ENCODE measurements at regions not wholly inside any gene's neighbourhood (a gene's known extent, or its start where the extent isn't known, plus 50 kb on each side); places are given as distances from the start of the nearest gene placed in this dataset.
A peak's percentile ranks its signal among the peaks of the same experiment; 100 is the strongest.

DNA sequence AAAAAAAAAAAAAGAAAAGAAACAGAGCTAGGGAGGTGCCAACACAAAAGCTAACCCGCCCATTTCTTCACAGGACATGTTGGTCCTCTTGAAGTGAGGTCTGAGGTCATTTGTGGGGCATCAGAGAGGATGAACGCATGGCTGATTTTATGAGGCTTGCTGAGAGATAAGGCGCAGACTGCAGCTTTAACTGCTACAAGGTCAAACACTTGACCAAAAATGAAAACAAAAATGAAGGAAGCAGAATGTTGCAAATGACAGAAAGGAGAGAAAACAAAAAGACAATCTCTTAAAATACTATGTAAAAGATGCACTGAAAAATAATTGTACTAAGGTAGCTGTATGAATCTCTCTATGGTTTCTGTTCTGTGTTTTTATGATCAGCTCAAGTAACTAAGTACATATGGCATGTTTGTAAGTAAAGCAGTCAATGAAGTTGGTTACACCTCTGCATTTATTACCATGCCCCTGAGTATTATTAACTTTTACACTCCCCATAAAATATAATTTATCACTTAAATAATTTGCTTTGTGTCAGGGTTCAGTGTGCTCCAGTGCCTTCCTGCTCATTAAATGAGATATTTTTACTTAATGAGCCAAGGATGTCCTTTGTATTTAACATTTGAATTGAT lies 249.1 kb upstream of the NR5A2 start:
- DNase-seq: no peak

DNA sequence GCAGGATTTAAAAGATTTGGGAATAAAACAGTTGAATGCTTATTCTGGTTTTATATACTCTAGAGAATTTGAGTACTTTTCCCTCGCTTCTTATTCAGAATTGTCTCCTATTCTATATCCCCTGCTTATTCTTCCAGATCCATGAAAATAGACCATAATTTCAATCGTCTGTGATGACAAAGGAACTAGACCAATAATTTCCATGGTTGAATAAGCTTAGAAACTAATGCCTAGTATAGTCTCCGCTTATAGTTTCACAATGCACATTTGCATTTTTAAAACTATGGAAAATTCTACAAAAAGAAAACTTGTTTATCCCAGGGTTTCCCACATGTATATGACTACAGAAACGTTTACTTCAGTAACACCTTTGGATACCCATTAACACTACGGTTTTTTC lies 247.4 kb upstream of the NR5A2 start:
- DNase-seq: no peak

DNA sequence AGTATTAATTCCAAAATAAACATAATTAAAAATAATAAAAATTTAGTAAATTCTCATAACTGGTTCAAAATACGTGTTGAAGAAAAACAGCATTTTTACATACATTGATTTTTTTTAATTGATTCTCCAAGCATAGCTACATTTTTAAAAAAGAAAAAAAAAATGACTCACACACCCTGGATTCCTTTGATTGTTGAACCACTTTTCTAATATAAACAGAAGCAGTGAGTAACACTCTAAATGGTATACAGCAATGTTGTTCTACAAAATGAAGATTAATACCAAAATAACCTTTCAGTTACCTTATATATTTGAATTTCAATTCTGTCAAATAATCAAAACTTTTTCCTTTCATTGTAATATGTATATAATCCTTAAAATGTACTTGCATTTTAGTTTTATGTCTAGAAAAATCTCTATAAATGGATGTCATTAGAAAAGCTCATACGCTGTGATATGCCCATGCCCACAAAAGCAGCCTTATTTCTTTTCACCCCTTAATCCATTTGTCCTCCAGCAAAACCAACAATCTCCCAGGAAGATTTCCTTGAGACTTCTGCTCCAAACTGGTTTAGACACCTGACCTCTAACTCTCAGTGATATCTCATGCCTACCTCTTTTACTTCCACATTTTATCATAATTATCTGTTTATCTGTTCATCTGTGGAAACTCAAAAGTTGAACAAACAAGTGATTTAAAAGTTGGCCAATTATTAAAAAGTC lies 246.4 kb upstream of the NR5A2 start:
- DNase-seq: no peak

DNA sequence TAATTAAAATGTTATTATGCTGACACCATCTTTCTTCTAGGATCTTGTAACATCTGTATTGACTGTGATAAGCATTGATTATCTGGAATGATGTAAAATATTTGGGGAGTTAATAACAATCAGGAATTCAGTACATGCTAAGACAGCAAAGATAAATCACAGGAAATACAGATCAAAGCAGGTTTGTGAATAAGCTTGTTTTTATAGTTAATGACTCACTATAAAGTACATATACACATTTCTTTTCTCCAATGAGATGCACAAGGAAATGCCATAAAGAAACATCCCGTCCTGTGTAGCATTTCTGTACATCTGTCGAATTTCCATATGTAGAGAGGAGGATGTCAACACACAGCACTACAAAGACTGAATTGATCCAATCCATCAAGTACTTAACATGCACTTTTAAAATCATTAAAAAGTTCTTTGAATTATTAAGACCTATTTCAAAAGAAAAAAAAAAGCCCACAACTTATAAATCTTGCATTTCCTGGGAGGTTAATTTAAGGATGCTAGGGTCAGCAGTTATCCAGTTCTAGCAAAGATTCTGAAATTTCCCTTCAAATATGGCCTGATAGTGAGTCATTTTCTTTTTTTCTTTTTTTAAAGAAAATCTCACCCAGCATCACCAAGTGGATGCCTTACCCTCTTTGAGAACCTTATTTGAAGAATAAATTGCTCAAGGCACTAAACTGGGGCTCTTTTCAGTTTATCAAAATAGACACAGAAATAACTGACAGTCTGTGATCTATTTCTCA lies 243.2 kb upstream of the NR5A2 start:
- DNase-seq: no peak

DNA sequence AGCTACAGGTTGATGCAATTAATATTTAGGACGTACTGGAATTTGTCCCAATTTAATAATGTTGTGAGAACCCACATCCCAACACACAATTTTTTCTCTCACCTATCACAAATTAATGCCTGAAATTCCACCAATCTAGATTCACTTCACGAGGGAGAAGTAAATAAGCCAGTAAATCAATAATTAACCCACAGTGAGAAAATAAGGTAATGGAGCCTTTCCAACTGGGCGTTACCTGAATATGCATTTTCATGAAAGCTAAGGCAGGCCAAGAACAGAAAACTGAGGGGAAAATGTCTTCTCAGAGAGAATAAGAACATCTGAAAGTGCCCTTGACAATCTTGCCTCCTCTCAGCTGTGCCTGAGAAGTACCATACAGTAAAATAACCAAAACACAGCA lies 240.8 kb upstream of the NR5A2 start:
- no peak for DNase-seq

DNA sequence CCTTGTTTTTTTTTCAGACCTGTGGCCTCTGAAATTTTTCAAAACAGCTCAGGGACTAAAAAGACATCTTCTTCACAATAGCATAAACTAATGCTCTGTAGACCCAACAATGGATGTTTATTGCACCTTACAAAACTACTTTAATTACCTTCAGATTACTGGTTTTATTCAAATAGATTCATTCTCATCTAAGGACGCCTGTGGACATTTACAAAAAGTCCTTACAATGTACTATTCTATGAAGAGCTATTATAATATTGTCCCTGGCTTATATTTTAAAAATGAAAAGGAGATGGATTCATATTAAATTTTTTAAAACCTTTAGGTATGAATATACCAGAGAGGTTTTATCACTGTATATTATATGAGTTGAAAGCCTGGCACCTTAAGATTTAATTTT lies 238.4 kb upstream of the NR5A2 start:
- peak; percentile 77 for DNase-seq

DNA sequence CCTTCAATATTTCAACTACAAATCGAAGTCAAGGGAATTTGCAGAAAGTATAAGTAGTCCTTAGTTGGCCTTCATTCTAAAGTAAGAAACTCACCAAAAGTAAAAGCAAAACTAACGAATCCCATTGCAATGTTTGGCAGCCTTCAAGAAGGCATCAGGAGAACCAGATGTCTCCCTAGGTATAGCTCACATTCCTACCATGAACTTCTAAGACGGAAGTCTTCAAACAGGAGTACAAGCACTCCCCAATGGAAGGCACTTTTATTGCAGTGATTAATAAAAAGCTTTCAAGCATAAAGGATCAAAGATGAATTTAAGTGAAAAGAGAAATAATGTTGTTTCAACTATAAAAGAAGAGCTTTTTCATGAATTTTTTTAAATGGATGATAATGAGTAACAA lies 236.0 kb upstream of the NR5A2 start:
- no peak for DNase-seq

DNA sequence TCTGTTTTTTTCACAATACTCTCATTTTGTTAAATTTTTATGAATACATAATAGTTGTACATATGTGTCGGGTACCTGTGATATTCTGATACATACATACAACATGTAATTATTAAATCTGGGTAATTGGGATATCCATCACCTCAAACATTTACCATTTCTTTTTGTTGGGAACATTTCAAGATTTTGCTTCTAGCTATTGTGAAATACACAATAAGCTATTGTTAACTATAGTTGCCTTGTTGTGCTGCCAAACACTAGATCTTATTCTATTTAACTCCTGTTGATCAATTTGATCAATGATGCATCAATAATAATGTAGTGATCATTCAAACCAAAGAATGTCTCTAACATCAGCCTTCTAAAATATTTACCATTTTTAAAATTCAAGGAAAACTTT lies 234.6 kb upstream of the NR5A2 start:
- DNase-seq: no peak

DNA sequence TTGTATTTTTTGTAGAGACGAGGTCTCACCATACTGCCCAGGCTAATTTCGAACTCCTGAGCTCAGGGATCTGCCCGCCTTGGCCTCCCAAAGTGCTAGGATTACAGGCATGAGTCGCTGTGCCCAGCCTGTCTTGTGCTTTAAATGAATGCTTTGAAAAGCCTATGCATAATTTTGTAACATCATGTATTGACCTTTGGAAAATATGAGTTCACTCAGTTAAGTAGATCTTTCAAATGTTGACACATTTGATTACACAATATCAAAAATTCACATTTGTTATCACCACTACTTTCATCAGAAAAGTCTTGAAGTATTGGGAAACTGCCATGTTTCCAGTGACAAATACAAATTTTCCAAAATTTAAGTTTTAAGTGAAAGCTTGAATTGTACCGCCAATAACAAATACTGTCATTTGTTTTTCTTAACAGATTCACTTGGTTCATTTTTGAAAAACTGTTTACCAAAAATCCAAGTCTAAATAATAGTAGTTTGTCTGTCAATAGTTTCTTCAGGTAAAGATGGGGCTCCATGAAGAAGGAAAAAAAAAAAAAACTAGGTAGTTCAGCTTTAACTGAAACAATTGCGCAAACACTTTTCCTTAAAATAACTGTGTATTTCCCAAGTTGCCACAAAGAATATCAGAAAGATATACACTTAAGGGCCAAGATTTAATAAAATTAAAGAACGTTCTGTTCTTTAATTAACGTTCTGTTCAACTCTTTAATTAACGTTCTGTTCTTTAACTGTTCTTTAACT lies 233.2 kb upstream of the NR5A2 start:
- no peak for DNase-seq

DNA sequence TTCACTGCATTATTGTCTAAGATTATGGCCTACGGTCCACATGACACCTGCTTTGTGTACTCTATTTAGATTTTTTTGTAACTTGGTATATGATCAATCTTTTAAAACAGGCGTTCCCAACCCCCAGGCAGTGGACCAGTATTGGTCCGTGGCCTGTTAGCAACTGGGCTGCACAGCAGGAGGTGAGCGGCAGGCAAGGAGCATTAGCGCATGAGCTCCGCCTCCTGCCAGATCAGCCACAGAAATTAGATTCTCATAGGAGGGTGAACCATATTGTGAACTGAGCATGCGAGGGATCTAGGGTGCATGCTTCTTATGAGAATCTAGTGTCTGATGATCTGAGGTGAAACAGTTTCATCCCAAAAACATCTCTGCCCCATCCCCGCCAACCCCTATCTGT lies 228.4 kb upstream of the NR5A2 start:
- no peak for DNase-seq

DNA sequence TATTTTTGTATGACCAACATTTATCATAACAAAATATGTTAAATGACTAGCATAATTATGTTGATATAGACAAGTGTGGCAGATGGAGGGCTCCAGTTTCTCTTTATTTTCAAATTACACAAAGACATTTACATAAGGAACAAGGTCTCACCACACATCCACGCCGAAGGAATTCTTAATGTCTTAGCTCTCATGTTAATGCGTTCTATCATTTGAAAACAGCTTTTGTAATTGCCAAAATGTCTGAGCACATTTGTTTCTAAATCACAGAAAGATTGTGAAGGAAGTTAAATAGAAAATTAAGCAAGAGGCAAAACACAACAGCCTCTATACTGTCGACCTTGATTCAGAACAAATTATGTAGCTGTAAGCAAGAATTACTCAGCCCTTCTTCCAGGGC lies 223.0 kb upstream of the NR5A2 start:
- DNase-seq: no peak

DNA sequence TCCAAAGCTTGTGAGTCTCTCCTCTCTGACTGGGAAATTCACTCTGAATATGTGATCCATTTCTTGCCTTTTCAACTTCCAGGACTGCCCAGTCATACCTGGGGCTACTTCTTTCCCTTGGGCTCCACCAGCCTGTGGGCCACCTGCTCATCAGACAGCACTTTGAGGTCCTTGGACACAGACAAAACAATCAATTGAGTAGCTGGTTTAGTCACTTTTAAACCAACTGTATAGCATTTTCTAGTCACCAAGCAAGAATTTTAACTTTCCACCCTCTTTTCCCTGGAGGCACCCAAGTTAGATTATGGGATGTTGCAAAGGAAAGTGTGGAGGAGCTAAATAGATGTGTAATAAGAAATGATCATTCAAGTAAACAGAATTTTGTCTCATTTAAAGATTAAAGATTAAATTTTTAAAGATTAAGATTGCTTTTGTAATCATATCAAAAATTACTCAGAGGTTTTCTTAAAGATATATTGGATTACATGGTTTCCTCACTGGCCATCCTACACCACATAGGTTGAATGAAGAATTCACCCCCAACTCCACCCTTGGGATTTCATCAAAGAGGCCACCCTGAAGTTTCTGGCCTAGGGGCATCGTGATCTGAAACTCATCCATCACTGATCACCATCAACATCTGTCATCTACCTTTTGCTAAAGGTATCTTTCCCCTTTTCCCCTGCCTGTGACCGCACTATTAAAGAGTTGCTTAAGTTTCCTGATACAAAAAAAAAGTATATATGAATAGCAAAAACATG lies 219.2 kb upstream of the NR5A2 start:
- DNase-seq: no peak

DNA sequence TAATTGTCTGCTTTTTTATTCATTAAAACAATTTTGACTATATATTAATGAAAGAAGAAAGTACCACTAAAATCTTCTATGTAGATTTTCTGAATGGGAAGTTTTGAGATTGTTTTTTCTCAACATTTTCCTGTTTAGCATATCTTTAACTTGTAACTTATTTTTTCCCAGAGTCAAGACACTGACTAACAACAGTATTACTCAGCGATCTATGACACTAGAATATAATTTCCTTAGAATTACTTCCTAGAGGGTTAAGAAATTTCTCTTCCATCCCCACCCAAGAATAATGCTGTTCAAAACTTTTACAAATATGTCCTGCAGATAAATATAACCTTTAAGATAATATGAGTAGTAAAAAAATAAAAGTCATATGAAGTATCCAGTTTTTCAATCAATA lies 218.2 kb upstream of the NR5A2 start:
- no peak for DNase-seq

DNA sequence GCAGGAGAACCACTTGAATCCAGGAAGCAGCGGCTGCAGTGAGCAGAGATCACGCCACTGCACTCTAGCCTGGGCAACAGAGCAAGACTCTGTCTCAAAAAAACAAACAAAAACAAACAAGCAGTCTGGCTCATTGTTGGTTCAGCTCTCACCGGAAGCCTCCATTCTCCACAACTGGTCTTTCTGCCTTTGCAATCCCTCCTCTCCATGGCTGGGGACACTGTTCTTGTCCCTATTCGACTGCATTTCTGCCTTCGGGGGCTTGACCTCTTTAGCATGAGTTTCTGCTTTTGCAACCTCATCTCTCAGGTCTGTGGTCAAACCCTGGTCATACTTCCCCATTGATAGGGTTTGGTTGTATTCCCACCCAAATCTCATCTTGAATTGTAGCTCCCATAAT lies 216.3 kb upstream of the NR5A2 start:
- no peak for DNase-seq

DNA sequence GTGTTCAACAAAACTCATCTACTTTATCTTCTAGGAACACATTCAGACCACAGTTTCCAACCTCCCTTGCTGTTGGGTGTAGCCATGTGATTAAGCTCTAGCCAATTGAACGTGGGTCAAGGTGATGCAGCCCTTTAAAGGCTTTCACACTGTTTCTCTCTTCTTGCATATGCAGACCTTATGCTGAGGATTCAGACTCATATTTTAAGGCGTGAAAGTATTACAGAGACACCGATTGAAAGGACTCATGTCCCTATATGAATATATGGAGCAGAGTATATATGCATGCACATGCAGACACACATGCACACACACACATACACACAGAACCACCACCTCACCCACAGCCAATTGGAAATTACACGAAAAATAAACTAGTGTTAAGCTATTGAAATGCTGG lies 214.3 kb upstream of the NR5A2 start:
- DNase-seq: no peak

DNA sequence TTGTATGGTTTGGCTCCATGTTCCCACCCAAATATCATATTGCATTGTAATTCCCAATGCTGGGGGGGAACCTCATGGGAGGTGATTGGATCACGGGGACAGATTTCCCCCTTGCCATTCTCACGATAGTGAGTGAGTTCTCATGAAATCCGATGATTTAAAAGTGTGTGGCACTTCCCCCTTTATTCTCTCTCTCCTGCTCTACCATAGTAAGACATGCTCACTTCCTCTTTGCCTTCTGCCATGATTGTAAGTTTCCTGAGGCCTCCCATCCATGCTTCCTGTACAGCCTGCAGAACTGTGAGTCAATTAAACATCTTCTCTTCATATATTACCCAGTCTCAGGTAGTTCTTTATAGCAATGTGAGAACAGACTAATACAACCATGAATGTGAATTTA lies 211.6 kb upstream of the NR5A2 start:
- DNase-seq: no peak

DNA sequence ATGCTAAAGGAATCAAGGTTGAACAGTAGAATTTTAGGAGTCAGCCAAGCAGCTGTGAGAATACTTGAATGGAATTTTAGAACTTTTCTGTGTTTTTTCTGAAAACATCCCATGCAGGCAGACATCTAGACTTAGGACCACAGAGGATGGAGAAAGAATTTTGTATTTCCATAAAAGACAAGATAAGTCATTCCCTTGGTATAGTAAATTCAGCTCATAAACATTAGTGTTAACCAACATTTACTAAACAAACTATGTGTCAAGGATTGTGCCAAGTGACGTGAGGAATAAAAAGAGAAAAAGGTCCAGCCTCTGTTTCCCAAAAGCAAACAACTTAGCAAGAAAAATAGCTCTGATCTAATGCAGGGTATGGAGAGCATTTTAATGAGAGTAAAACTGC lies 210.2 kb upstream of the NR5A2 start:
- DNase-seq: no peak

DNA sequence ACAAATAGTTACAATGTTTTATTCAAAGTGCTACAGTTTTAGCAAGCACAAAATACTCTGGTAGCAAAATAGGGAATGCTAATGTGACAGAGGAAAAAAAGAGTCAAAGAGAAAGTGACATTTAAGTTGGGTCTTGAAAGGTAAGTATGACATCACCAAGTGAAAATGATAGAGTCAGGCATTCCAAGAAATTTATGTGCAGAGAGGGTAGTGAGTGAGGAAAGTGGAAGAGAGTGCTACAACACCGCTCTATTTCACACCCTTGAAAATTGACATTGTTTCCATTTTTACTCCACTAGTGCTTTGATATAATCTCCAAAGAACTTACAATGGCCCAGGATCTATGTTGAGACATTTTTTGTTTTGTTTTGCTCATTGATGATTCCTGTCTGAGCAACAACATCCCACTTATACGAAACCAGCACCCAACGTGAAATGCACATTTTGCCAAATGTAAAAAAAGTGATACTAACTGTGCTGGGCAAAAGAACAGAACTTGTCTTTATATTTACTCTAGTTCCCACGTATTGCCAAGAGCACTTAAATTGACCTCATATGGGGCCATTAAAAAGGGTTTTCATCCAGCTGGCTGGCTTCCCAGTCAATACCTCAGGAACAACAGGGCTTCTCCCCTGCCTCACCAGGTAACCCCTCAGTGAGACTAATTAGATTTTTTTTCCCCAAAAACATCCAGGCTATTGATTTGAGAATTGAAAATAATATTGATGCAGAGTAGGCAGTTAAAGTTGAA lies 206.3 kb upstream of the NR5A2 start:
- peak; percentile 76 for DNase-seq

DNA sequence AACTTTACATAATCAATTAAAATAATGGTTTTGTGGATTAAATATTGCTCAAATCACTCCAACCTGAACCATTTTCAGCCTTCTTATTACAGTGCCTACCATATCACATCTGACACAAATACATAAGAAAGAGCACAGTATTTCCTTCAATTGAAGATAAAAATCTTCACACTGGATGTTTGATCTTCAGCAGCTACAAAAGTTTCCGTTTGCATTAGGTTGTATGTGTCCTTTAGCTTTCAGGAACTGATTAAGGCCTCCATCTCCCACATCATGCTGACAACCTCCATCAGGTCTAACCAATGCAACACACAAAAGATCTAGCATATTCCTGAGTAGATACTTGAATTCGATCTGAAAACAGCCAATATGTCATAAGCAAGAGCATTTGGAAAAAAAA lies 195.1 kb upstream of the NR5A2 start:
- DNase-seq: no peak

DNA sequence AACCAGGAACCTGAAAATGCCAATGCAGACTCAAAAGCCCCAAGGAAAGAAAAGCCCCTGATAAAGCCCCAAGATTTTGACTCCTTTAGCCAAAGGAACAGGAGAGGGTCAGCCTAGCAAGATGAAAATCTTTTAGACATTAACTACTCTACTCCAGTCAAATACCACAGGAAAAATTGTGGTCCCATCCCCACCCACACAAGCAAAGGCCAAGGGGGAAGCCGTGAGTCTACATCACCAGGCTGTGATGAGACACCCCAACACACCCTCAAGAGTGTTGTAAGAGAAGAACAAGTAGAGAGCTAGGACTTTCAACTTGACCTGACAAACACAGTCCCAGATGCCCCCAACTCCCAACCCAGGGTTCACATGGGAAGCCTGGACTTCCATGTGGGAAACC lies 192.8 kb upstream of the NR5A2 start:
- DNase-seq: no peak

DNA sequence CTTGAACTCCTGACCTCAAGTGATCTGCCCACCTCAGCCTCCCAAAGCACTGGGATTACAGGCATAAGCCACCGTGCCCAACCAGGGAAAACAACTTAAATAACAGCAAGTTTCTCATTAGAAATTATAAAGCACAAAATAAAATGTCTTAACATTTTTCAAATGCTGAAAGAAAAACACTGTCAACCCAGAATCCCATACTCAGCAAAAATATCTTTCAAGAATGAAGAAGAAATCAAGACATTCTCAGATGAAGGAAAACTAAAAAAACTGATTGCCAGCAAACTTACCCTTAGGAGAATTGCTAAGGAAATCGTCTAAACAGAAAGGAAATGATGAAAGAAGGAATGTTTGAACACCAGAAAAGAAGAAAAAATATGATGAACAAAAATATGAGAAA lies 191.1 kb upstream of the NR5A2 start:
- DNase-seq: no peak

DNA sequence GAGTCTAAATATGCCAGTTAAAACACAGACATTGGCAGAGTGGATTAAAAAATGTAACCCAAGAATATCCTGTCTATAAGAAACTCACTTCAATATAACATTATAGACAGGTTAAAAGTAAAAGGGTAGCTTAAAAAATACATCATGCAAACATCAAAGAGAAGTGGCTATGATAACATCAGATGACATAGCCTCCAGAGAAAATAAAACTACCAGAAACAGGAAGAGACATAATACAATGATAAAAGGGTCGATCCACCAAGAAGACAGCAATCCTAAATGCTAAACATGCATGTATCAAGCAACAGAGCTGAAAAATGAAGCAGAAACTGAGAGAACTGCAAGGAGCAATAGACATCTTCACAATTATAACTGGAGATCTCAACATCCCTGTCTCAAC lies 190.2 kb upstream of the NR5A2 start:
- no peak for DNase-seq
